Adrenal gland (tissue), 9 donors: ENCODE measurements at regions not wholly inside any gene's neighbourhood (a gene's known extent, or its start where the extent isn't known, plus 50 kb on each side); places are given as distances from the start of the nearest gene placed in this dataset.
"Not testable (repeated sequence)": the region's sequence is repeated elsewhere in the genome, so short reads cannot be mapped to it uniquely, and the experiment has no call there.

Source experiments
- DNase-seq, 7 donors: peaks; one replicate each; pipeline ENCODE4 v3.0.0-alpha.2; 2019 to 2020
- H3K27ac ChIP-seq, 5 donors: fragments of 200-600 bp; sonication (generic) in 4 of 5; 1 replicate in 3 of 5; 2 replicates in 2 of 5; pipeline versions ENCODE4 v1.5.1 to v1.8.0; 2016 to 2020; ENCODE audit warnings: mild to moderate bottlenecking in 1 of 5
- H3K27me3 ChIP-seq: fragments of 200-600 bp; 2 replicates; pipeline ENCODE4 v1.8.0; 2021
- H3K36me3 ChIP-seq, 2 donors: fragments of 200-600 bp; replicated peaks in 1 of 2; 1 replicate in 1 of 2; 2 replicates in 1 of 2; pipeline versions ENCODE4 v1.5.1 to v1.8.0; 2018 to 2022
- H3K4me1 ChIP-seq, 2 donors: fragments of 200-600 bp; replicated peaks in 1 of 2; 1 replicate in 1 of 2; 2 replicates in 1 of 2; pipeline versions ENCODE4 v1.5.1 to v1.8.0; 2018 to 2021
- H3K4me3 ChIP-seq, 4 donors: fragments of 200-600 bp; sonication (generic) in 3 of 4; one replicate each; pipeline ENCODE4 v1.5.1; 2016 to 2018
- H3K9me3 ChIP-seq, 3 donors: fragments of 200-600 bp; sonication (generic) in 1 of 3; replicated peaks in 1 of 3; 1 replicate in 2 of 3; 2 replicates in 1 of 3; pipeline versions ENCODE4 v1.5.1 to v1.8.0; 2016 to 2021
- CTCF ChIP-seq, 6 experiments: fragments of 450-650 bp in 4 of 6; fragments of 200-600 bp in 2 of 6; sonication (generic) in 1 of 6; IDR thresholded peaks; 1 replicate in 5 of 6; 2 replicates in 1 of 6; pipeline versions ENCODE4 v1.5.1 to v1.8.0; 2016 to 2021; ENCODE audit warnings: antibody characterized with exemption in 6 of 6, mild to moderate bottlenecking in 2 of 6, moderate library complexity in 1 of 6
- WGBS, 4 donors: extraction: QIAGEN DNeasy Blood & Tissue Kit in 2 of 4; methylation state at CpG; one replicate each; pipeline versions ENCODE4 v1.1.5 to v1.1.7; 2013 to 2017; 5-methylcytosine and 5-hydroxymethylcytosine counted together
- intact Hi-C, 2 donors: fragments of 100-400 bp; cut with DNase I; formaldehyde crosslinking; loops; one replicate each; pipeline versions ENCODE4 v1.14.1 to v1.15.0; 2022 to 2023
- donor health status: healthy with polysubstance abuse.
- donor health status: Bipolar disorder and iron deficiency.
- donor health status: DM: yes; HTN: yes; CAD: no.
- donor health status: DM: no; HTN: no; CAD: no.
- donor health status: DM: no; HTN: no; CAD: no.

DNA sequence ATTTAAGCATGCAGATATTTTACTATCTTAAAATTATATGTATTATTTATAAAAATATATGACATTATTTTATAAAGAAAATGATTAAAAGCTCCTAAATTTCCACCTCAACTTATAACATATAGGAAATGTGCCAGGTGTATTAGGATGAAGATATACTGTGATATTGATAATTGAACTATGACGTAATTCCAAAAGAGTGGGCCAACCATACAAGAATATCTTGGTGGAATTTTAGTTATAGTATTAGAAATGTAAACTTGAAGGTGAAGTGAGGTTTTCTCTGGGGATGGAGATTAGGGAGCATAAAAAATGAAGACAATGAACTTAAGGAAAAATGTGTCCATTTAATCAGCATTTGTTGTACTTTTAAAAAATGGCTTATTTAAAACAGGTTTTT lies 1471.2 kb downstream of the KHDRBS2 start:
- WGBS, 4 donors = 92 to 95% (median 93%) methylated on average over 1 of the region's 1 CpG

GRCh38 chr6:60813897-60814596 lies 1472.0 kb downstream of the KHDRBS2 start:
- 57 to 71% (median 66%) methylated on average over 4 of the region's 4 CpGs for WGBS, 4 donors
- H3K4me3 ChIP-seq, intact Hi-C loops, H3K27ac ChIP-seq, H3K36me3 ChIP-seq, H3K9me3 ChIP-seq, H3K27me3 ChIP-seq, H3K4me1 ChIP-seq, DNase-seq: not testable (repeated sequence)

More for the DNA sequence above, 1471.2 kb downstream of the KHDRBS2 start:
- H3K27me3 ChIP-seq, DNase-seq, H3K4me3 ChIP-seq, H3K36me3 ChIP-seq, H3K9me3 ChIP-seq, intact Hi-C loops, H3K27ac ChIP-seq, H3K4me1 ChIP-seq: not testable (repeated sequence)

DNA sequence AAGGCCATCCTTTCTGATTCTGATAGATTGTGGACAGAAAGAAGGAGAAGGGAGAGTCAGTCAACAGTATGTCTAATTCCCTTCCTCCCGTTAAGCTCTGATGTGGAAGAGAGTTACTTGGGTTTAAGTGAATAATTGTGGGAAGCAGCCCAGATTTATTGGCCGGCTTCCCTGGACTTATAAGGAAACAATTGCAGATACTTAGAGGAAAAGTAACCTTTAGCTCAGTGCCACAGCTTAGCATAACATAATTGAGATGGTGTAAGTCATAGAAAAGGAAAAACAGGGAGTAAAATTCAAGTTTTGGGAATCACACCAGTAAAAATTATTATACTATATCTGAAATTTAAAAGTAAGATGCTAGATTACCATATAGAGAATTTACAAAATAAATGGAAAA lies 1475.8 kb downstream of the KHDRBS2 start:
- H3K4me1 ChIP-seq, intact Hi-C loops, H3K27ac ChIP-seq, H3K4me3 ChIP-seq, H3K27me3 ChIP-seq, DNase-seq, H3K9me3 ChIP-seq, H3K36me3 ChIP-seq: not testable (repeated sequence)
- 60 to 86% (median 78%) methylated on average over 1 of the region's 2 CpGs for WGBS, 4 donors

GRCh38 chr6:60799146-60799545 lies 1486.9 kb downstream of the KHDRBS2 start:
- H3K36me3 ChIP-seq, H3K4me3 ChIP-seq, intact Hi-C loops, H3K27ac ChIP-seq, H3K27me3 ChIP-seq, H3K4me1 ChIP-seq, H3K9me3 ChIP-seq: not testable (repeated sequence)
- TF ChIP-seq CTCF (IDR thresholded peaks at IDR 0.05) = peak in 5 of 6 experiments; percentile 30 to 43 (median 41)
- 18 to 25% (median 19%) methylated on average over 3 of the region's 3 CpGs for WGBS, 4 donors
- peak in 4 of 7 donors; percentile 14 to 31 (median 19) for DNase-seq

- DNase-seq, H3K4me1 ChIP-seq, intact Hi-C loops, H3K4me3 ChIP-seq, H3K36me3 ChIP-seq, H3K27ac ChIP-seq, H3K9me3 ChIP-seq, H3K27me3 ChIP-seq: not testable (repeated sequence)
These were observed 1488.2 kb downstream of the KHDRBS2 start for GRCh38 chr6:60797831-60798230.

- H3K9me3 ChIP-seq, H3K4me3 ChIP-seq, H3K27me3 ChIP-seq, H3K27ac ChIP-seq, DNase-seq, H3K4me1 ChIP-seq, H3K36me3 ChIP-seq, intact Hi-C loops: not testable (repeated sequence)
- 83 to 88% (median 86%) methylated on average over 13 of the region's 13 CpGs for WGBS, 4 donors
These were observed 1496.4 kb downstream of the KHDRBS2 start for GRCh38 chr6:60789601-60790000.

- H3K36me3 ChIP-seq, DNase-seq, H3K9me3 ChIP-seq, H3K27ac ChIP-seq, H3K27me3 ChIP-seq, H3K4me3 ChIP-seq, intact Hi-C loops, H3K4me1 ChIP-seq: not testable (repeated sequence)
- 81 to 96% (median 90%) methylated on average over 4 of the region's 4 CpGs for WGBS, 4 donors
These were observed 1503.1 kb downstream of the KHDRBS2 start for GRCh38 chr6:60782698-60783464.

GRCh38 chr6:60779591-60779990 lies 1506.4 kb downstream of the KHDRBS2 start:
- H3K36me3 ChIP-seq, intact Hi-C loops: not testable (repeated sequence)
- 39 to 51% (median 43%) methylated on average over 3 of the region's 3 CpGs for WGBS, 4 donors

DNA sequence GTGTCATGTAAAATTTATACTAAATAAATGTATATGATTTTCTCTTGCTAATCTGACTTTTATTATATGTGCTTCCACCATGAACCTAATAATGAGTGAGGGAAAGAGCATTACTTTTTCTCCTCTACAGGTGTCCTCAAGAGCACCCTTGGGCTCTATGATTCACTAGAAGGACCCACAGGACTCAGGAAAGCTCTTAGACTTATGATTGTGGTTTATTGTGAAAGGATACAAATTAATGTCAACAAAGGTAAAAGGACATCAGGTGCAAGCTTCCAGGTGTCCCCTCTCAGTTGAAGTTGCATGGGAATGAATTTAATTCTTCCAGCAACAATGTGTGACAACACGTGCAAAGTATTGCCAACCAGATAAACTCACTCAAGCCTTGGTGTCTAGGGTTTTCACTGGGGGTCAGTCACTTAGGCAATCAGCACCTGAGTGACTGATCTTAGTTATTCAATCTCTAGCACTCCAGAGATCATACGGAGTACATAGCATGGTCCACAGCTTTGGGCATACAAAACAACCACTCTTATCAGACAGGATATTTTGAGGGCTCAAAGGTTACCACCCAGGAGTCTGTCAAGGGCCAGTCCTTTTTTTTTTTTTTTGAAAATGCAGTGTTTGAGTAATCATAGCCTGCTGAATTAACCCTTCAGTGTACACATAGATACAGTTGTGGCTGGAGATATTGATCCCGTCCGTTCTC lies 1518.1 kb downstream of the KHDRBS2 start:
- H3K4me1 ChIP-seq, H3K27ac ChIP-seq, H3K9me3 ChIP-seq, intact Hi-C loops, H3K27me3 ChIP-seq, H3K36me3 ChIP-seq, H3K4me3 ChIP-seq, DNase-seq: not testable (repeated sequence)
- WGBS, 4 donors = 70 to 82% (median 80%) methylated on average over 4 of the region's 4 CpGs

More at GRCh38 chr6:60779591-60779990, 1506.4 kb downstream of the KHDRBS2 start:
- not testable (repeated sequence) for H3K9me3 ChIP-seq, DNase-seq, H3K4me3 ChIP-seq, H3K27ac ChIP-seq, H3K4me1 ChIP-seq, H3K27me3 ChIP-seq

DNA sequence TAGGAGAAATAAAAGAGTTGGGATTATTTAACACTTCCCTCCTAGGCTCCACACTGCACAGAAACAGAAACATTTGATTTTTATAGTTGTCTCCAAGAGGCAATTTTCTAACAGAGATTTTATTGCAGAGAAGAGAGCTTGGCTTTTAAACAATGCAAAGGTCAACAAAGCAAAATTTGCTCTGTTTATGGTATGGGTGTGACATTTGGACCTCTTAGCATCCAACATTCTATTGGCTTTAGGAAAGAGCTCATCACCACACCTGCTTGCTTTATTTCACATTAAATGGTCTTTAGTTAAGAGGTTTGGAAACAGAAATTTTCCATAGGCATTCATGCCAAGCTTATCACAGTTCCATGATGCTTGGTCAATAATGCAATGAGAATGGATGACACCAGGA lies 1520.7 kb downstream of the KHDRBS2 start:
- intact Hi-C loops, H3K9me3 ChIP-seq: not testable (repeated sequence)

More for the DNA sequence above, 1520.7 kb downstream of the KHDRBS2 start:
- not testable (repeated sequence) for H3K36me3 ChIP-seq, H3K27ac ChIP-seq, H3K4me3 ChIP-seq, H3K27me3 ChIP-seq, DNase-seq, H3K4me1 ChIP-seq
